Smooth muscle cell (in vitro differentiated cells): ENCODE measurements at regions not wholly inside any gene's neighbourhood (a gene's known extent, or its start where the extent isn't known, plus 50 kb on each side); places are given as distances from the start of the nearest gene placed in this dataset.

ENCODE experiments used
- DNase-seq: peaks from one replicate; lab custom pipeline; 2025; ENCODE audit not compliant: unreplicated experiment; lab: John Stamatoyannopoulos, UW
- H2AFZ ChIP-seq: fragments of 200-600 bp; sonication (generic); 2 replicates; pipeline ENCODE4 v1.6.0; 2016; ENCODE audit warnings: antibody characterized with exemption, low read depth, mild to moderate bottlenecking
- H3F3A ChIP-seq: fragments of 200-600 bp; sonication (generic); 2 replicates; pipeline ENCODE4 v1.6.0; 2017; ENCODE audit warnings: antibody characterized with exemption, low read depth
- H3K27ac ChIP-seq: fragments of 200-600 bp; sonication (generic); 2 replicates; pipeline ENCODE4 v1.5.1; 2016; ENCODE audit warnings: low read depth, mild to moderate bottlenecking
- H3K27me3 ChIP-seq: fragments of 200-600 bp; sonication (generic); 2 replicates; pipeline ENCODE4 v1.6.1; 2016; ENCODE audit warnings: low read depth, mild to moderate bottlenecking
- H3K36me3 ChIP-seq: fragments of 200-600 bp; sonication (generic); 2 replicates; pipeline ENCODE4 v1.5.1; 2016; ENCODE audit warnings: low read depth
- H3K4me1 ChIP-seq: fragments of 200-600 bp; sonication (generic); 2 replicates; pipeline ENCODE4 v1.5.1; 2016; ENCODE audit warnings: low read depth
- H3K4me2 ChIP-seq: fragments of 200-600 bp; sonication (generic); 2 replicates; pipeline ENCODE4 v1.6.0; 2016; ENCODE audit warnings: mild to moderate bottlenecking
- H3K4me3 ChIP-seq: fragments of 200-600 bp; sonication (generic); 2 replicates; pipeline ENCODE4 v1.5.1; 2016; ENCODE audit warnings: mild to moderate bottlenecking
- H3K79me2 ChIP-seq: fragments of 200-600 bp; sonication (generic); 2 replicates; pipeline ENCODE4 v1.6.0; 2016; ENCODE audit warnings: low read depth, mild to moderate bottlenecking
- H3K9ac ChIP-seq: fragments of 200-600 bp; sonication (generic); 2 replicates; pipeline ENCODE4 v1.6.0; 2016; ENCODE audit warnings: low read depth
- H3K9me3 ChIP-seq: fragments of 200-600 bp; sonication (generic); replicated peaks from 2 replicates; pipeline ENCODE4 v1.5.1; 2016; ENCODE audit warnings: low read depth
- H4K20me1 ChIP-seq: fragments of 200-600 bp; sonication (generic); 2 replicates; pipeline ENCODE4 v1.6.0; 2016; ENCODE audit warnings: low read depth
- CTCF ChIP-seq: fragments of 200-600 bp; sonication (generic); IDR thresholded peaks from 2 replicates; pipeline ENCODE4 v1.5.1; 2017; ENCODE audit warnings: borderline replicate concordance, mild to moderate bottlenecking, antibody characterized with exemption; ENCODE audit not compliant: insufficient read depth, poor library complexity, severe bottlenecking
- WGBS: methylation state at CpG from one replicate; pipeline ENCODE4 v1.1.7; 2016; ENCODE audit warnings: low lambda C conversion rate; 5-methylcytosine and 5-hydroxymethylcytosine counted together

DNA sequence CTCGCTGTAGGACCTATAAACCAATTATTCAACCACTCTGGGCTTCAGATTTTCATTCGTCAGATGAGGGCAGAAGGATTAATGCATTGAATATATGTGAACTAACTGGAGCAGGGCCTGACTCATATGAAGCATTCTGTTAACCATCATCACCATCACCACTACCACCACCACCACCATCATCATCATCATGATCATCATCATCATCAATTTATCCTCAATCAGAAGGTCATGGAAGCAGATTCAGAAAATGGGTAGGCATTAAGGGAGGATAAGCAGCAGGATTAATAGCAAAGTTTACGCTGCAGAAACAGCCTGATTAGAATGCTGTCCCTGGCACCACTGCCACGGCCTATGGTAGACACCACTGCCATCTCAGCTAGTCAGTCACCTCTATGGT lies 407.5 kb upstream of the THBS1 start:
- peaks cover 13% of the 10 kb centered on the region for H3K4me1 ChIP-seq
- no peak overlapping the region for H3K4me2 ChIP-seq
- H3F3A ChIP-seq, result no peaks in the 10 kb centered on the region
- no peaks in the 10 kb centered on the region for H3K36me3 ChIP-seq
- 97% methylated on average over 4 of the region's 4 CpGs for WGBS
- TF ChIP-seq CTCF, result no peak
- peak overlapping the region; percentile 76 for H3K27ac ChIP-seq
- no peaks in the 10 kb centered on the region for H3K79me2 ChIP-seq
- DNase-seq, result no peak
- no peaks in the 10 kb centered on the region for H3K9me3 ChIP-seq
- no peaks in the 10 kb centered on the region for H3K27me3 ChIP-seq
- H3K9ac ChIP-seq, result no peak overlapping the region
- H3K4me3 ChIP-seq, result no peak overlapping the region
- no peaks in the 10 kb centered on the region for H4K20me1 ChIP-seq
- no peak overlapping the region for H2AFZ ChIP-seq

GRCh38 chr15:39174332-39174731 lies 406.5 kb upstream of the THBS1 start:
- H3K79me2 ChIP-seq, result no peaks in the 10 kb centered on the region
- no peaks in the 10 kb centered on the region for H3F3A ChIP-seq
- H3K4me2 ChIP-seq, result no peak overlapping the region
- no peak overlapping the region for H3K4me3 ChIP-seq
- TF ChIP-seq CTCF, result no peak
- H3K4me1 ChIP-seq, result peaks cover 10% of the 10 kb centered on the region
- no peaks in the 10 kb centered on the region for H3K9me3 ChIP-seq
- H3K27me3 ChIP-seq, result no peaks in the 10 kb centered on the region
- no peak overlapping the region for H3K9ac ChIP-seq
- DNase-seq, result no peak
- H3K36me3 ChIP-seq, result no peaks in the 10 kb centered on the region
- H4K20me1 ChIP-seq, result no peaks in the 10 kb centered on the region
- no peak overlapping the region for H3K27ac ChIP-seq
- WGBS, result 100% methylated on average over 1 of the region's 1 CpG
- H2AFZ ChIP-seq, result no peak overlapping the region

DNA sequence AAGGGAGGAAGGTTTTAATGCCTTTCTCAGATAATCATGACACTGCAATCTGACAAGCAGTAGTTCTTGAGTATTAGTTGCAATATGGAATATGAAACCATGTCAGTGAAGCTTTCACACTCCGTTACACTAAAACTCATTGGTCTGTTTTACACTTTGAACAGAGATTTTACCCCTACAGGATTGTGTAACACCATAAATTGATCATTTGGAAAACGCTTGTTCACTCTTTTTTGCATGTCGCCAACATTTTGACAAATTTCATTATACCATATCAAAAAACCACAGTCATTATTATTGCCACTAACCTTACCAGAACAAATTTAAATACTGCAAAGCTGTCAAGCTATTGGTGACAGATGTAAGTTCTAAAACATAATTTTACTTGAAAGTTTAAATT lies 404.8 kb upstream of the THBS1 start:
- 100% methylated on average over 3 of the region's 3 CpGs for WGBS
- no peaks in the 10 kb centered on the region for H3K79me2 ChIP-seq

More for the DNA sequence above, 404.8 kb upstream of the THBS1 start:
- Histone ChIP-seq H3K4me2 (no peak overlapping the region), H3K36me3 (no peaks in the 10 kb centered on the region), H3K27me3 (no peaks in the 10 kb centered on the region), H3K27ac (no peak overlapping the region), H2AFZ (no peak overlapping the region), H4K20me1 (no peaks in the 10 kb centered on the region), H3K4me3 (no peak overlapping the region), H3K4me1 (peaks cover 7% of the 10 kb centered on the region), H3F3A (no peaks in the 10 kb centered on the region), H3K9me3 (no peaks in the 10 kb centered on the region), H3K9ac (no peak overlapping the region)
- TF ChIP-seq CTCF, result no peak
- no peak for DNase-seq
